Stimulated activated CD4-positive, alpha-beta T cell treated with anti-CD3 and anti-CD28 coated beads, Interleukin-12 subunit alpha, Interleukin-12 subunit beta, amount 100 ng/mL, for 24 hours (primary cell): ENCODE measurements at regions not wholly inside any gene's neighbourhood (a gene's known extent, or its start where the extent isn't known, plus 50 kb on each side); places are given as distances from the start of the nearest gene placed in this dataset.

ENCODE experiments used
- DNase-seq, 2 experiments: peaks; one replicate each; pipeline ENCODE4 v3.0.0-alpha.2; 2020; ENCODE audit warnings: low read depth in 2 of 2

DNA sequence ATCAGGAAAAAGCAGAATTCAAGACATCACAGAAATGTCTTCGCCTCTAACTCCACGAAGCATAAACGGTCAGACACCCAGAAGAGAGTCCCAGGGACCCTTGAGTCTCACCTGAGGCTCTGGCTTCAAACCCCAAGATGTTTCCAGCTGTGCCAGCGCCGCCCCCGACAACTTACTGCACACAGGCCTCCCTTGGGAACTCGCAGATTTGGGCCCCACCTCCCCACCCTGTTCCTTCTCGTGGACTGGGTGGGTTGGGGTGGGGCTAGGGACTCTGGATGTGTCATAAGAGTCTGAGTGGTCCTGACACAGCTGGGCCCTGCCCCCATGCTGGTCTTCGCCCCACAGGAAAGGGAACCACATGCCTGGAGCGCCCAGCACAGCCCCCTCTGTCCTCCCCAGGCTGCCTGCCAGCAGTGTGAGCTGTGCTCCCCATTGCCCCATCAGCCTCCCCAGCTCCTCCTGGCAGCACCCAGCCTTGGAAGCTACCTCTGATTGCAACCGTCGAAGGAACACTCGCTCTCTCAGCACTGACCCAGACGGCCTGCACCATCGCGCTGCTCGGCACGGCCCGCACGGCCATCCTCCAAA, 147.5 kb downstream of the CRYBB2 start:
- no peak for DNase-seq

GRCh38 chr22:25367756-25368155, 148.3 kb downstream of the CRYBB2 start:
- DNase-seq = no peak

DNA sequence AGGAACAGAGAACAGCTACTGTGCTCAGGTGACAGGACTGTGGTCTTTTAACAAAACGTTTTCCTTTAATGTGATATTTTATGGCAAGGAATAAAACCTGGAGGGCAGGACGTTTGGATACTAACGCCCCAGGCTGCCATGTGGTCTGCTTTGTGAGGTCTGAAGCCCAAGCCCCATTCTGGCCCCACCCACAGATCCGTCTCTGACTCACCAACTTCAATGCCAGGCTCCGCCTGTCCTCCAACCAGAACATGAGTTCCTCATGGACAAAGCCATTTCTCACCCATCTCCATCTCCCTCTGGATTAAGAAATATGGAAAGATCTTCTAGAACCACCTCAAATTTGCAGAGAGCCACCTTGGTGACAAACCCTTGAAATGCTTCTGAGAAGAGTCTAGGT, 148.8 kb downstream of the CRYBB2 start:
- no peak for DNase-seq

DNA sequence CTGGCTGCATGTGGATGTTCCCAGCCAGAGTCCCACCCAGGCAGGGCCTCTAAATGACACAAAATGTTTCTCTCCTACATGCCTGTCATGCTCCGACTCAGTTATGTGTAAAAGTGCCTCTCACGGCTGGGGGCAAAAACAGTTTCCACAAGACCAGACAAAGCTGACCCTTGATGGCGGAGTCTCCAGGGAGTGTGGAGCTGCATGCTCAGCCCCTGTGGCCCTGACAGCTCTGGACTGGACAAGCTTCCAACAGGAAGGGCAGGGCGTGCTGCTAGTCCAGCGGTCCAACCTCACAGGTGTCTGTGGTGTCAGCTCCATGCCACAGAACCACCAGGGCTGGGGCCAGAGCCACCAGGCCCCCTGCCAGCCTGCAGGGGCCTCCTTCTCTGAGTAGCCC, 149.6 kb downstream of the CRYBB2 start:
- DNase-seq = no peak

- no peak for DNase-seq
Measured at GRCh38 chr22:25370322-25370721, 150.9 kb downstream of the CRYBB2 start.

- no peak for DNase-seq
Measured at GRCh38 chr22:25372000-25372595, 152.7 kb downstream of the CRYBB2 start.

DNA sequence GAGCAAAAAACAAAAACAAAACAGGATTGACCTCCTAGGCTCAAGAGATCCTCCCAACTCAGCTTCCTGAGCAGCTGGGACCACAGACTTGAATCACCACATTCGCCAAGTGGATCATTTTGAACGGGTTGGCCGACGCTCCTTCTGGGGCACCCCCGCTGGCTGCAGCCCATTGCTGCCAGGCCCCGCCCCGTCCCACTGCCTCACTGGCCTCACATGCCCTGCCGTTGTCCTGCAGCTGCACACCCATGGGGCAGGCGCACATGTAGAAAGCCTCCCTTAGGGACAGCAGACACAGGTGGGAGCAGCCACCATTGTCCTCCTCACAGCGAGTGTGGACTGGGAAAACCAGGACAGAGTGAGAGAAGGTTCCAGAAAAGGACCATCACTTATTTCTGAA, 154.5 kb downstream of the CRYBB2 start:
- DNase-seq = no peak

- DNase-seq = no peak
Measured at GRCh38 chr22:25374869-25375268, 155.4 kb downstream of the CRYBB2 start.

DNA sequence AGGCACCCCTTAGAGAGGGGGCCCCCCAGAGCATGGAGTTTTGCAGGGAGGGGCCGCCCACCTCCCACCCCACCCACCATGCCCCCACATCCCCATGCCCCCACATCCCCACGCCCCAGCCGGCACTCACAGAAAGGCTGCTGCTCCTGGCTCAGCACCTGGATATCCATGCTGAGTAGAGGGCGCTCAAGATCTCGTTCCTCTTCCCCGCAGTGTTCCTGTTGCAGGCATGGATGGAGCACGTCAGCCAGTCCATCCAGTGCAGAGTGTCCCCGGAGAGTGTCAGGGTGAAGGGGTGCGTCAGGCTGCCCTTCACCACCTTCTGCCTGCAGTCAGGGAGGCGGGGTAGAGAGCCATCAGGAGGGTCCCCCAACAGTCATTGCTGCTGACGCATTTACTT, 156.2 kb downstream of the CRYBB2 start:
- no peak for DNase-seq

DNA sequence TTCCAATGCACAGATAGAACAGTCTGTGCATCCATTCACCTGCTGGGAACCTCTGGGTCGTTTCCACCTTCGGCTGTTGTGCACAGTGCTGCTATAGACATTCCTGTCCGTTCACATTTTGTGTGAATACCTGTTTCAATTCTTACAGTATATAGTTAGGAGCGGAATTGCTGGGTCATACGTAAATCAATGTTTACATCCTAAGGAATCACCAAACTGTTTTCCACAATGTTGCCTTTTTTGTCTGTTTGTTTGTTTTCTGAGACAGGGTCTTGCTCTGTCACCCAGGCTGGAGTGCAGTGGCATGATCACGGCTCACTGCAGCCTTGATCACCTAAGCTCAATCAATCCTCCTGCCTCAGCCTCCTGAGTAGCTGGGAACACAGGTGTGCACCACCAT, 158.3 kb downstream of the CRYBB2 start:
- no peak for DNase-seq

- no peak for DNase-seq
Measured at GRCh38 chr22:25380122-25380747, 160.8 kb downstream of the CRYBB2 start.

- DNase-seq = no peak
Measured at GRCh38 chr22:25382762-25383161, 163.3 kb downstream of the CRYBB2 start.

DNA sequence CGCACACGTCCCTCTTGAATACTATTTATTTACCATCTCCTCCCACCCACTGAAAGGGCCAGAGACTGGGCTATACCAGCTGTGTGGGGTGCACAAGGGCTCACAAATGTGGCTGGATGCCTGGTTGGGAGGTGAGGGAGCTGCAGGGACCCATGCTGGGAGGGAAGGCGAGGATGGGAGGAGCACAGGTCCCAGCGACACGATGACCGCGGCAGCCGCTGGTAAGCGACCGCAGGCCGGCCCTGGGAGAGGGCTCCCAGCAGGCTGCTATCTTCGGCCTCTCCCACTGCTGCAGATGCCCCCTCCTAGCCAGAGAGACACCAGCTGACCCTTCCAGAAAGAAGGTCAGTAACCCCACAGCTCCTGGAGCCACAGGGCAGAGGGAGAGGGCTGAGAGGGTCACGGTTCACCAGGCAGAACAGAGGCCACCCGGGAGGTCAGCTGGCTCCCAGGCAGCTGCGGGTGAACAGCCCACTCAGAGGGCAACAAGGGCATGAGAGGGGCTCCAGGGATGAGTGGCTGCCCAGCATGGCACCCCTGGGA, 163.9 kb downstream of the CRYBB2 start:
- DNase-seq = no peak

DNA sequence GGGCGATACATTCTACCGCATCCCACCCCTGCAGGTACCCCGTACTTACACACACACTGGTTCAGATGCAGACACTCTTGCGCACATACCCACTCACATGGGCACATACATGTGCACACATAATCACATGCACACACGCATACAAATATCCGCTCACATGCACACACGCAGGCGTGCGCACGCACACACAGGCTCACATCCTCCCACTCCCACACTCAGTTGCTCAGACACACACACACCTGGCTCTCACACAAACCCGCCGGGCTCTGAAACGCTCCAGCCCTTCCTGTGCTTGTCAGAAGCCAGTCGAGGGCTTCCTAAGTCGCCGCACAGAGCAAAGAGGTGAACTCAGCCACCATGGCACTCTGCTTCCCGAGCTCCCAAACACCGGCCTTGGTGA, 164.5 kb downstream of the CRYBB2 start:
- DNase-seq = no peak

DNA sequence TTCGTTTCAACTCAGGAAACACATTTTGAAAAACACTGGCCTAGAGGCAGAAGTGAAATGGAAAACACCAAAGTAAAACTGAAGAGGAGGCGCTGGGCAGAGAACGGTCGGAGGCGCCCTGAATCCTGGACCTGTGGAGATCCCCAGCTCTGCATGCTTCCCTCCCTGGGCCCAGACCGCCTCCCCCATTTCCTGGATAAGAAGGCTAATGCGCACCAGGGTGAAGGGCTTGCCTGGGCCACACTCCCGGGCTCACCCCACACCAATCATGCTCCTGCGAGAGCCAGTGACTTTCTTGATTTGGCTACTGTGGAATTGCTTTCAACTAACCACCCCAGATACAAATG, 167.1 kb downstream of the CRYBB2 start:
- DNase-seq = no peak

DNA sequence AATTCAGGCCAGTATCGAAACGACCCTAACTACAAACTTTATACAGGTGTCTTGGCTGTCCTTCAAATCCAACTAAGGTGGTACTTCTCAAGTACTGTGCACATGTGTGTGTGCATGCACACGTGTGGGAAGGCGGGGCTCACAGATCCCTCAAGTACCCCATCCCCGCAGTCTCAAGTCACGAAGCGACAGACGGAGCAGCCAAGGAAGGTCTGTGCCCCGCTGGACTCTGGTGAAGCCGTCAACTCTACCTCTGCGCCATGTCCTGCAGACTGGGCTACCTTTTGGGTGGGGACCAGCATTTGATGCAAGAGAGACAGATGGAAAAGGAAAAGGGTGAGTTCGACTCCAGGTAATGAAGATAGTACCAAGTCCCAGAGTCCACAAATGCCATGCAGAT, 169.0 kb downstream of the CRYBB2 start:
- DNase-seq = no peak

DNA sequence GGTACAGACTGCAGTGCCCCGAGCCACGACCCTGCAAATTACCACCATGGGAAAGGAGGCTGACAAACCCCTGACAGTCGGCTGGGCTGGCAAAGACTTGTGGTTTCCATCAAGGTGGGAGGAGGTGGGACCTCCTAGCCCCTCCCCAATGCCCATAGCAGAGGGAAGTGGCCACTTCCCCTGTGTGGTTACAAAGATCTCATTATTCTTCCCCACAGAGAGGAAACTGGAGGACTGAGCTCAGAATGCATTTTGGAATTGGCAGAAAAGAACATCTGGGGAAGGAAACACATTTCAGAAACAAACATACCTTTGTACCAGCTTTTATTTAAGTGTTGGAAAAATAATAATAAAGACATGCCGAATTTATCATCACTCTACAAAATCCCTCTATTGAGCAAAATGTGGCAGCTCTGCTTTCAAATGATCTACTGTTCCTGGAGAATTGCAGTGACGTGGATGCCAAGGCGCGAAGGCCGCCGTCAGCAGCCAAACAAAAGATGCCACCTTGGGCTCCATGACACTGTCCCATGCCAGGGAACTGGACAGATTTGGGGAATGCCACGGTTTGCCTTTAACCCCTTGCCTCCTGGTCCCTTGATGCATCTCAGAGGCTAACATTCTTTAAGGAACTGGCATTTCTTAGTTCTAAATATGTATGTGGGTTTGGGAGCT, 169.6 kb downstream of the CRYBB2 start:
- no peak for DNase-seq

GRCh38 chr22:25389541-25389919, 170.1 kb downstream of the CRYBB2 start:
- DNase-seq = no peak

DNA sequence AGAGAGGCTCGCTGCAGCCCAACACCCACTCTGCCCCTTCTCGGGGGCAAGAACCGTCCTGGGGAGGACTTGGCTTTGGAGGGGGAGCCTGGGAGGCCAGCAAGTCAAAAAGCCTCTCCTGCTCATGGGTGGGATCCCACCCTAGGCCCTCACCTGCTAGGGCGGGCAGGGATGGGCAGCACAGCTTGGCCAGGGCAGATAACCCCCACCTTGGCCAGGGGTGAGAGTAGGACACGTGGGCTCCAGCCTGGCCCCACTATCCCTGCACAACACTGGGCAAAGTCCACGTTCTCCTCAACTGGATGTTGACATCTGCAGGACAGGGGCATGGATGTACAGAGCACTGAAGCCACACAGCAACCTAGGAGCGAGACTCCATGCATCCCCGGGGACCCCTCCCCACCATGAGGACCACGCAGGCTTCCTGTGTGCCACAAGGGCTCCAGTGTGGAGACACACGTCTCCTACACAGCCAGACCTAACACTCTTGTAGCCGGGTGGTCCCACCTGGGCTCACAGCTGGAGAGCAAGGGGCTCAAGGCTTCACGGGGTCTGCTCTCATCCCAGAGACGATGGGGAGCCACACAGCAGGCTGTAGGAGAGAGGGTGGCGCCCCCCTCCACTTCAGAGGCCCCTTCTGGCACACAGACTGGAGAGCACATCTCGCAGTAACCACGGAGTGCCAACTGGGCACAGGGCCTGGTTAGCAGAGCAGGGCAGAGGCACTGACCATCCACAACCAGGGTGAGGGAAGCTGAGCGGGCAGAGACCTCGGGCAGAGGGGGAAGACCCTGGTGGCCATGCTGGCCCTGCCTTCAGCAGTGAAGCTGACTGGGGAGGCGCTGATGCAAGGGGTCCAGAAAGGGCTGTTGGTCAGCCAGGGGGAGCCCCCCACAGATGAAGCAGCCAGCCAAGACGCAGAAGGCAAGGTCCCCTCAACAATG, 171.1 kb downstream of the CRYBB2 start:
- no peak for DNase-seq

- DNase-seq = no peak
Measured at GRCh38 chr22:25392584-25392983, 171.9 kb upstream of the GRK3 start.

DNA sequence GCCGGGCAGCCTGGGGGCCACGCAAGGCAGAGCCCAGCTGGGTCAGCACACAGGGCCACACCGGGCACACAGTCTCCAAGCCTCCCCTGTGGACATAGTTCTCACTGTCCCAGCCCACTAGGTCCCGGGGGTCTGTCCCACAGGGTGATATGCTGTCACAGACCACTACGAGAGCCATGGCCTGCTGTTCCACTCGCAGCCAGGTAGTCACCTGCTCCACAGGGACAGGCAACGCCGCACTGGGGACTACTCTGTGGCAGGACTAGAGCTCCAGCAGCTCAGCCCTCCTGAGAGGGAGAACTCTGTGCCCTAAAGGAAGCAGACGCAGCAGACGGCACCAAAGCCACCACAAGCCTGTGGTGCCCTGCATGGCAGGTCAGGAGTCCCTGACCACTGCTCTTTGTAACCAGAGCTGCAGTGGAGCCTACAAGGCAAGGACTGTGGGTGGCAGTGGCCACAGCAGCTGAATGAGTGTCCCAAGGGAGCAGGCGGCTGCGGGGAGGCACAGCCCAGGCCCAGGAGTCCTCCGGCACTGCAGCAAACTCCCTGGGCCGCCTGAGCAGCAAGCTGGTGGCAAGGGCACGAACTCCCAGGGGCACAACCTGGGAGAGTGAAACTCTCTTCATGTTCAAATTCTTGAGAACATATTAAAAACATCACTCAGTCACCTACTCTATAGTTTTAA, 171.2 kb upstream of the GRK3 start:
- DNase-seq = no peak
